ENCODE measurements at regions not wholly inside any gene's neighbourhood (a gene's known extent, or its start where the extent isn't known, plus 50 kb on each side); places are given as distances from the start of the nearest gene placed in this dataset.

GRCh38 chr1:38269923-38270848 lies 223.6 kb upstream of the POU3F1 start (continued):
- TF ChIP-seq, protein P1, sequence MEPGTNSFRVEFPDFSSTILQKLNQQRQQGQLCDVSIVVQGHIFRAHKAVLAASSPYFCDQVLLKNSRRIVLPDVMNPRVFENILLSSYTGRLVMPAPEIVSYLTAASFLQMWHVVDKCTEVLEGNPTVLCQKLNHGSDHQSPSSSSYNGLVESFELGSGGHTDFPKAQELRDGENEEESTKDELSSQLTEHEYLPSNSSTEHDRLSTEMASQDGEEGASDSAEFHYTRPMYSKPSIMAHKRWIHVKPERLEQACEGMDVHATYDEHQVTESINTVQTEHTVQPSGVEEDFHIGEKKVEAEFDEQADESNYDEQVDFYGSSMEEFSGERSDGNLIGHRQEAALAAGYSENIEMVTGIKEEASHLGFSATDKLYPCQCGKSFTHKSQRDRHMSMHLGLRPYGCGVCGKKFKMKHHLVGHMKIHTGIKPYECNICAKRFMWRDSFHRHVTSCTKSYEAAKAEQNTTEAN (CRISPR knock-in tag; IDR thresholded peaks at IDR 0.05) = peak; percentile 75; the same call in 1 of the 2 replicates
- TF ChIP-seq ZSCAN18 (CRISPR knock-in tag; IDR thresholded peaks at IDR 0.05) = no peak
- TF ChIP-seq ZNF263 (CRISPR knock-in tag; IDR thresholded peaks at IDR 0.05; ENCODE audit: low read depth) = no peak
- TF ChIP-seq ZNF232 (CRISPR knock-in tag; IDR thresholded peaks at IDR 0.05) = no peak; the same call in 1 of the 2 replicates
- peak; percentile 89 for TF ChIP-seq FOXK1 (CRISPR knock-in tag; IDR thresholded peaks at IDR 0.05)
- TF ChIP-seq SOX15 (CRISPR knock-in tag; IDR thresholded peaks at IDR 0.05) = no peak
- peak; percentile 99 for TF ChIP-seq PRDM15 (CRISPR knock-in tag; IDR thresholded peaks at IDR 0.05)
- TF ChIP-seq ATF1 (CRISPR knock-in tag; IDR thresholded peaks at IDR 0.05) = no peak
- no peak for TF ChIP-seq RELA (CRISPR knock-in tag; IDR thresholded peaks at IDR 0.05; ENCODE audit: borderline replicate concordance)
- 0 out of 2 replicates have a peak, but pooled peaks have one; percentile 67 for TF ChIP-seq KAT7 (CRISPR knock-in tag; IDR thresholded peaks at IDR 0.05; ENCODE audit: borderline replicate concordance)
- no peak for TF ChIP-seq ZNF396 (CRISPR knock-in tag; IDR thresholded peaks at IDR 0.05; ENCODE audit: borderline replicate concordance)
- TF ChIP-seq ZNF416 (CRISPR knock-in tag; IDR thresholded peaks at IDR 0.05) = no peak
- TF ChIP-seq, protein P2, sequence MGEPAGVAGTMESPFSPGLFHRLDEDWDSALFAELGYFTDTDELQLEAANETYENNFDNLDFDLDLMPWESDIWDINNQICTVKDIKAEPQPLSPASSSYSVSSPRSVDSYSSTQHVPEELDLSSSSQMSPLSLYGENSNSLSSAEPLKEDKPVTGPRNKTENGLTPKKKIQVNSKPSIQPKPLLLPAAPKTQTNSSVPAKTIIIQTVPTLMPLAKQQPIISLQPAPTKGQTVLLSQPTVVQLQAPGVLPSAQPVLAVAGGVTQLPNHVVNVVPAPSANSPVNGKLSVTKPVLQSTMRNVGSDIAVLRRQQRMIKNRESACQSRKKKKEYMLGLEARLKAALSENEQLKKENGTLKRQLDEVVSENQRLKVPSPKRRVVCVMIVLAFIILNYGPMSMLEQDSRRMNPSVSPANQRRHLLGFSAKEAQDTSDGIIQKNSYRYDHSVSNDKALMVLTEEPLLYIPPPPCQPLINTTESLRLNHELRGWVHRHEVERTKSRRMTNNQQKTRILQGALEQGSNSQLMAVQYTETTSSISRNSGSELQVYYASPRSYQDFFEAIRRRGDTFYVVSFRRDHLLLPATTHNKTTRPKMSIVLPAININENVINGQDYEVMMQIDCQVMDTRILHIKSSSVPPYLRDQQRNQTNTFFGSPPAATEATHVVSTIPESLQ (CRISPR knock-in tag; IDR thresholded peaks at IDR 0.05) = no peak
- no peak for TF ChIP-seq GABPB1 (CRISPR knock-in tag; IDR thresholded peaks at IDR 0.05)
- no peak for TF ChIP-seq NFYB (CRISPR knock-in tag; conservative IDR thresholded peaks at IDR 0.05; ENCODE audit: low read depth)
- no peak for TF ChIP-seq GRHL2 (CRISPR knock-in tag; IDR thresholded peaks at IDR 0.05; ENCODE audit: insufficient replicate concordance, severe bottlenecking)
- TF ChIP-seq SMAD3 (CRISPR knock-in tag; IDR thresholded peaks at IDR 0.05; ENCODE audit: borderline replicate concordance) = no peak
- no peak for TF ChIP-seq IRF1 (CRISPR knock-in tag; IDR thresholded peaks at IDR 0.05)
- no peak for TF ChIP-seq JUN (CRISPR knock-in tag; IDR thresholded peaks at IDR 0.05)
- TF ChIP-seq AFF4 (CRISPR knock-in tag; IDR thresholded peaks at IDR 0.05; ENCODE audit: borderline replicate concordance) = peak; percentile 85; the same call in 1 of the 2 replicates
- TF ChIP-seq USF2 (CRISPR knock-in tag; IDR thresholded peaks at IDR 0.05) = peak; percentile 48
- TF ChIP-seq, protein P3, sequence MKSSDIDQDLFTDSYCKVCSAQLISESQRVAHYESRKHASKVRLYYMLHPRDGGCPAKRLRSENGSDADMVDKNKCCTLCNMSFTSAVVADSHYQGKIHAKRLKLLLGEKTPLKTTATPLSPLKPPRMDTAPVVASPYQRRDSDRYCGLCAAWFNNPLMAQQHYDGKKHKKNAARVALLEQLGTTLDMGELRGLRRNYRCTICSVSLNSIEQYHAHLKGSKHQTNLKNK (CRISPR knock-in tag; IDR thresholded peaks at IDR 0.05) = no peak

Data from WTC11 (cell line).